ENCODE measurements at regions not wholly inside any gene's neighbourhood (a gene's known extent, or its start where the extent isn't known, plus 50 kb on each side); places are given as distances from the start of the nearest gene placed in this dataset.

DNA sequence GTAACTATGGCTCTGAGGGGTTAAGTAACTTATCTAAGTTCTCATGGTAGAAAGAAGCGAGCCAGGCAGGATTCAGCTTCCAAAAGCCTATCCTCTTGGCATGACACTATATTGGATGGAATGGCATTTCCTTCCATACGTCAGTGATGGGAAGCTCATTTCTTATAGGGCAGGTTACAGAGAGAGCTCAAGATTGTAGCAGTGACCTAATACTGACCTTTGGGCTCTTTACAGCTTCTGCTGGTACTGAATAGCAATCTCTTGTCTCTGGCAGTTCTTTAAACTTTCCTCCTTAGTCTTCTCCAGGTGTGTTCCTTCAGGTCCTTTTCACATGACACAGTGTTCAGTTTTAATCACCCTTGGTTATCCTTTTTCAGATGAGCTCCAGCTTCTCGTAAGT, 133.0 kb downstream of the HRH4 start:
- no peaks in the 10 kb centered on the region for H3K36me3 ChIP-seq (ENCODE audit: control insufficient read depth in 4 of 4, insufficient read depth in 4 of 4, low read length in 4 of 4)
- H3K27ac ChIP-seq (ENCODE audit: low read depth in 1 of 2, low read length in 1 of 2): no peak overlapping the region
- H3K4me3 ChIP-seq: no peak overlapping the region
- no peaks in the 10 kb centered on the region for H3K4me1 ChIP-seq (ENCODE audit: control insufficient read depth in 5 of 5, insufficient read depth in 5 of 5, low read length in 5 of 5)
- H3K9me3 ChIP-seq (ENCODE audit: control insufficient read depth in 4 of 4, insufficient read depth in 3 of 4, low read length in 3 of 4): no peaks in the 10 kb centered on the region
- H3K27me3 ChIP-seq (ENCODE audit: control insufficient read depth in 3 of 3, insufficient read depth in 3 of 3, low read length in 2 of 3): no peaks in the 10 kb centered on the region
- ATAC-seq (ENCODE audit: insufficient read depth, low FRiP score): no peak
- H3K9ac ChIP-seq (ENCODE audit: insufficient read depth in 1 of 2, low read length in 2 of 2): no peak overlapping the region
- TF ChIP-seq, protein P1, sequence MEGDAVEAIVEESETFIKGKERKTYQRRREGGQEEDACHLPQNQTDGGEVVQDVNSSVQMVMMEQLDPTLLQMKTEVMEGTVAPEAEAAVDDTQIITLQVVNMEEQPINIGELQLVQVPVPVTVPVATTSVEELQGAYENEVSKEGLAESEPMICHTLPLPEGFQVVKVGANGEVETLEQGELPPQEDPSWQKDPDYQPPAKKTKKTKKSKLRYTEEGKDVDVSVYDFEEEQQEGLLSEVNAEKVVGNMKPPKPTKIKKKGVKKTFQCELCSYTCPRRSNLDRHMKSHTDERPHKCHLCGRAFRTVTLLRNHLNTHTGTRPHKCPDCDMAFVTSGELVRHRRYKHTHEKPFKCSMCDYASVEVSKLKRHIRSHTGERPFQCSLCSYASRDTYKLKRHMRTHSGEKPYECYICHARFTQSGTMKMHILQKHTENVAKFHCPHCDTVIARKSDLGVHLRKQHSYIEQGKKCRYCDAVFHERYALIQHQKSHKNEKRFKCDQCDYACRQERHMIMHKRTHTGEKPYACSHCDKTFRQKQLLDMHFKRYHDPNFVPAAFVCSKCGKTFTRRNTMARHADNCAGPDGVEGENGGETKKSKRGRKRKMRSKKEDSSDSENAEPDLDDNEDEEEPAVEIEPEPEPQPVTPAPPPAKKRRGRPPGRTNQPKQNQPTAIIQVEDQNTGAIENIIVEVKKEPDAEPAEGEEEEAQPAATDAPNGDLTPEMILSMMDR (IDR thresholded peaks at IDR 0.05; ENCODE audit: control extremely low read depth, extremely low read depth): no peak
- no peak for DNase-seq
- WGBS, 2 donors: 83 to 91% methylated on average over 3 of the region's 3 CpGs

DNA sequence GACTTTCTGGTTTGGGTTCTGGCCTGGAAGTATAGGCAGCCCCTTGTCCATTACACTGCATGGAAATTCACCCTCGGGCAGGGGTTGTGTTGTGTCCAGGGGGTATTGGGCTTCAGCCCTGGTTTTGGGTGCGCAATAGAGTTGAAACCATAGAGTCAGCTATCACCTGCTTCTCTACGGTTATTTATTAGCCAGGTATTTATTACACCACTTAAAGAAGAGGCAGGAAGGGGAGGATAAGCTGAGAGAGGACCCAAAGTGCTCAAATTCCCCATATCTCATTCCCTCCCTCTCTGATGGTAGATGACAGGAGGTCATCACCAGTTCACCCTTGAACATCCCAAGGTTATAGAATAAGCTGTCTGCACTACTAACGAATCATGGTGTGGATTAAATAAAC, 133.4 kb downstream of the HRH4 start:
- no peak overlapping the region for H3K27ac ChIP-seq (ENCODE audit: low read depth in 1 of 2, low read length in 1 of 2)
- DNase-seq (no peak), ATAC-seq (ENCODE audit: insufficient read depth, low FRiP score) (no peak)
- H3K4me3 ChIP-seq: no peak overlapping the region
- no peaks in the 10 kb centered on the region for H3K9me3 ChIP-seq (ENCODE audit: control insufficient read depth in 4 of 4, insufficient read depth in 3 of 4, low read length in 3 of 4)
- 86 to 88% methylated on average over 4 of the region's 4 CpGs for WGBS, 2 donors
- no peaks in the 10 kb centered on the region for H3K27me3 ChIP-seq (ENCODE audit: control insufficient read depth in 3 of 3, insufficient read depth in 3 of 3, low read length in 2 of 3)
- TF ChIP-seq, protein P1 (IDR thresholded peaks at IDR 0.05; ENCODE audit: control extremely low read depth, extremely low read depth): no peak
- H3K4me1 ChIP-seq (ENCODE audit: control insufficient read depth in 5 of 5, insufficient read depth in 5 of 5, low read length in 5 of 5): no peaks in the 10 kb centered on the region
- H3K36me3 ChIP-seq (ENCODE audit: control insufficient read depth in 4 of 4, insufficient read depth in 4 of 4, low read length in 4 of 4): no peaks in the 10 kb centered on the region
- no peak overlapping the region for H3K9ac ChIP-seq (ENCODE audit: insufficient read depth in 1 of 2, low read length in 2 of 2)

DNA sequence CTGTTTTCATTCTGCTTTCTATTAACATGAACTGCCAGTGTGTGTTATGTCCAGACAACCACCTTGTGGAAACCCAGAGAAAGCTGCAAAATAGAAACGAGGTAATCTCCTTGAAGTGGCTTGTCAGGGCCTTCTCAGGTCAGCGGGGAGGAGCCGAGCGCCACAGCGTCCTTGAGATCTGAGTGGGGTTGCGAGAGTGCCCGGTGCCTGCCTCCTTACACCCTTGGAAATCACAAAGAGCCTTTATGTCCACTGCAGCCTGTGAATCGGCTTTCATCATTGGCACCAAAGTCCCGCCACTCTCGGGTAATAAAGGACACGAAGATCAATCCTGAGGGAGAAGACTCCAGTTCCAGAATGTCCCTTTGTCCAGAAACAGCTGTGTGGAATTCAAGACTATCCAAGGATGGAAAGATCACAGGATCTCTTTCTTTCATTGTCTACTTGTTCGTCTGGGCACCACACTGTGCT, 135.2 kb downstream of the HRH4 start:
- no peaks in the 10 kb centered on the region for H3K9me3 ChIP-seq (ENCODE audit: control insufficient read depth in 4 of 4, insufficient read depth in 3 of 4, low read length in 3 of 4)
- no peaks in the 10 kb centered on the region for H3K4me1 ChIP-seq (ENCODE audit: control insufficient read depth in 5 of 5, insufficient read depth in 5 of 5, low read length in 5 of 5)
- no peak overlapping the region for H3K27ac ChIP-seq (ENCODE audit: low read depth in 1 of 2, low read length in 1 of 2)
- TF ChIP-seq, protein P1 (IDR thresholded peaks at IDR 0.05; ENCODE audit: control extremely low read depth, extremely low read depth): no peak
- 64 to 76% methylated on average over 12 of the region's 12 CpGs for WGBS, 2 donors
- no peaks in the 10 kb centered on the region for H3K36me3 ChIP-seq (ENCODE audit: control insufficient read depth in 4 of 4, insufficient read depth in 4 of 4, low read length in 4 of 4)
- no peak for ATAC-seq (ENCODE audit: insufficient read depth, low FRiP score)
- DNase-seq: peak in 2 of 3 donors; percentile 49 to 54
- no peak overlapping the region for H3K9ac ChIP-seq (ENCODE audit: insufficient read depth in 1 of 2, low read length in 2 of 2)
- no peaks in the 10 kb centered on the region for H3K27me3 ChIP-seq (ENCODE audit: control insufficient read depth in 3 of 3, insufficient read depth in 3 of 3, low read length in 2 of 3)
- H3K4me3 ChIP-seq: no peak overlapping the region

DNA sequence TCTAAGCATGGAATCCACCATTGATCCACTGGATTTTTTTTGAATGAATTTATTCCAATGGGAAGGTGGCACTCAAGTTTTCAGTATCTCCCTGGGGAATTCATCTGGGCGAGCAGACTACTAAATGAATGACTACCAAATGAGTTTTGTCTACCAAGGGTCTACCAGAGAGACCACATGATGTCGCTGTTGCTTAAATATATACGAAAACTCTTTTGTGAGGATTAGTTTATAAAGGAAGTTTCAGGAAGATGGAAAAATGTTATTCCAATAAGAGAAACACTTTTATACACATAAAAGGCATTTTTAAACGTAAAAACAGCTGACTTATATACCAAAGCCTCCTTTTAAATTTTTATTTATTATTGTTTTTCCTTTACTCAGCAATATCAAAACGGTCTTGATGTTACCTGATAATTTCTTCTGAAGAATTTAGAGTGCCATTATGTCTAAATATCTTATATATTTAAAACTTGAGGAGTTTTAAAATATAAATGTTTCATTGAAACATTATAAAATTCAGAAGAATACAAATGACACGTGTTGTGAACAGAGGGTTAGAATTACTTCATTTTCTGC, 139.7 kb downstream of the HRH4 start:
- Histone ChIP-seq H3K9ac (ENCODE audit: insufficient read depth in 1 of 2, low read length in 2 of 2) (no peak overlapping the region), H3K27ac (ENCODE audit: low read depth in 1 of 2, low read length in 1 of 2) (no peak overlapping the region), H3K9me3 (ENCODE audit: control insufficient read depth in 4 of 4, insufficient read depth in 3 of 4, low read length in 3 of 4) (no peaks in the 10 kb centered on the region), H3K4me3 (no peak overlapping the region), H3K27me3 (ENCODE audit: control insufficient read depth in 3 of 3, insufficient read depth in 3 of 3, low read length in 2 of 3) (no peaks in the 10 kb centered on the region), H3K36me3 (ENCODE audit: control insufficient read depth in 4 of 4, insufficient read depth in 4 of 4, low read length in 4 of 4) (no peaks in the 10 kb centered on the region), H3K4me1 (ENCODE audit: control insufficient read depth in 5 of 5, insufficient read depth in 5 of 5, low read length in 5 of 5) (peaks cover 0 to 5% (median 0%) of the 10 kb centered on the region in 5 donors)
- WGBS, 2 donors: 30 to 32% methylated on average over 6 of the region's 6 CpGs
- no peak for ATAC-seq (ENCODE audit: insufficient read depth, low FRiP score)
- TF ChIP-seq, protein P1 (IDR thresholded peaks at IDR 0.05; ENCODE audit: control extremely low read depth, extremely low read depth): no peak
- DNase-seq: peak; percentile 27 to 88 (median 86)
